ENCODE measurements at regions not wholly inside any gene's neighbourhood (a gene's known extent, or its start where the extent isn't known, plus 50 kb on each side); places are given as distances from the start of the nearest gene placed in this dataset.

DNA sequence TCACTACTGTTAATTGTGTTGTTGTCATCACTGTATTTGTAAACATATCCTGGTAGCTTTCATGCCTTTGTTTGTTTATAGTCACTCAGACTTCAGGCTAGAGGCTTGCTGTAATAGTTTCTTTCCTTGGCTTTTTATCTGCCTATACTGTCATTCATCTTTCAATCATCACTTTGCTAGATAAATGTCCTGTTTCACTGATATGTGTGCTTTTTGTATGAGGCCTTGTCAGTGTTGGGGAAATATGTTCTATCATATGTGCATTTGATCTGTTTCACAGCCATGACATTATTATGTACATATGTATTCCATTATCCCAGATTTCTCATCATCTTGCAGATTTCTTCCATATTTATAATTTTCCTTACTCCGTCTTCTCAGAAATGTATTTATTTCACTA, 558.9 kb upstream of the LRFN5 start:
- TF ChIP-seq, protein P1, sequence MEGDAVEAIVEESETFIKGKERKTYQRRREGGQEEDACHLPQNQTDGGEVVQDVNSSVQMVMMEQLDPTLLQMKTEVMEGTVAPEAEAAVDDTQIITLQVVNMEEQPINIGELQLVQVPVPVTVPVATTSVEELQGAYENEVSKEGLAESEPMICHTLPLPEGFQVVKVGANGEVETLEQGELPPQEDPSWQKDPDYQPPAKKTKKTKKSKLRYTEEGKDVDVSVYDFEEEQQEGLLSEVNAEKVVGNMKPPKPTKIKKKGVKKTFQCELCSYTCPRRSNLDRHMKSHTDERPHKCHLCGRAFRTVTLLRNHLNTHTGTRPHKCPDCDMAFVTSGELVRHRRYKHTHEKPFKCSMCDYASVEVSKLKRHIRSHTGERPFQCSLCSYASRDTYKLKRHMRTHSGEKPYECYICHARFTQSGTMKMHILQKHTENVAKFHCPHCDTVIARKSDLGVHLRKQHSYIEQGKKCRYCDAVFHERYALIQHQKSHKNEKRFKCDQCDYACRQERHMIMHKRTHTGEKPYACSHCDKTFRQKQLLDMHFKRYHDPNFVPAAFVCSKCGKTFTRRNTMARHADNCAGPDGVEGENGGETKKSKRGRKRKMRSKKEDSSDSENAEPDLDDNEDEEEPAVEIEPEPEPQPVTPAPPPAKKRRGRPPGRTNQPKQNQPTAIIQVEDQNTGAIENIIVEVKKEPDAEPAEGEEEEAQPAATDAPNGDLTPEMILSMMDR (IDR thresholded peaks at IDR 0.05) = no peak
- TF ChIP-seq POLR2A (IDR thresholded peaks at IDR 0.05) = no peak
